ENCODE measurements at regions not wholly inside any gene's neighbourhood (a gene's known extent, or its start where the extent isn't known, plus 50 kb on each side); places are given as distances from the start of the nearest gene placed in this dataset.

- no peak for DNase-seq (ENCODE audit: low read depth)
Measured at GRCh38 chr13:58051807-58052375, 420.3 kb downstream of the PCDH17 start.

DNA sequence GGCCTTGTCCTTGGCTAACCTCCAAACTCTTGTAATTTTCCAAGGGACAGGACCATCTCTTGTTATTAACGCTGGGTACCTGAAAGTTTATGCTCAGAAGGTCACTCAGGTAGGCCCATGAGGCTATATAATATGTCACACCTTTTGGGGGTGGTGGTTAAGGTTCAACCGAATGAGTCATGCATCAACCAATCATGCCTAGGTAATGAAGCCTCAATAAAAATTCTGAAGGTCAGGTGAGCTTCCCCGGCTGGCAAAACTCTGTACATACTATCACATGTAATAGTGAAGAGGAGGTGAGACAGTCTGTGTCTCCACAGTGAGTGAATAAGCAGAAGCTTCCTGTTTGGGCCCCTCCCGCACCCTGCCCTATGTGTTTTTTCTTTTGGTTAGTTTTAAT is 424.9 kb downstream of the PCDH17 start:
- no peak for DNase-seq (ENCODE audit: low read depth)

DNA sequence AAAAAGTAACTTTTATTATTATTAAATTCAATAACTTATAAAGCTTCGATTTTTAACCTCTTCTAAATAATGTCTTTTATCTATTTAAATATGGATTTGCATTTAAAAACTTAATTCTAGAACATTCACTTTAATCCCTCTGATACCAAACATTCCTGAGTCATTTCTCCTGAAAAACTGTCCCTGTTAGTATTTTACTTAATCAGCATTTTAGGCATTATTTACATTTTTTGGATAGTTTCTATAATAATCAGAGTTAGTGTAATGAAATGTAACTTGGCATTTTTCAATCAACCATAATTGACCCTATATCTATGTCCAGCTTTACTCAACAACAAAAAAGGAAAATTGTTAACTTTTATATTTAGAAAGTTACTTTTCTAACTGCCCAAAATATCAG is 428.1 kb downstream of the PCDH17 start:
- no peak for DNase-seq (ENCODE audit: low read depth)

GRCh38 chr13:58080806-58081205 is 449.3 kb downstream of the PCDH17 start:
- DNase-seq (ENCODE audit: low read depth) = no peak

DNA sequence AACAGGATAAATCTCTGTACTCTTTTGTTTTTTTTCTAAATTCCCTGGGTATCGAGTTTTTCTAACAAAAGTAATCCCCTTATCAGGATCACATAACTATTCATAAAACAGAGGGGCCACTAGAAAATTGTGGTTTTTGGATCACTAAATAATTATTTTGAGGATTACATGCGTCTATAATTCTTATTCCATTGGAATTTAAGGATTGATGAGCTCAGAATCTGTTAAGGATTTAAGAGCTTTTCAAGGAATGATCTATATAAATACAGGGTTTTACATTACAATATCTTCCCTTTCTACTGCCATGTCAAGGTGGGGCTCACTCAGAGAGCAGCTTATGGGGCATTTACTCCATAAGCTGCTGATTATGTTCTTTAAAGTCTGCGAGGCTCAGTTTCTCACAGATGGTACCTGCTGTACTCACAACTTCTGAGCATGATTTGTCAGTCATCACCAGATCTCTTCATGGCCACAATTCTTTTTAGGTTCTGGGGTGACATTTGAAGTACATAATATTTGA is 449.8 kb downstream of the PCDH17 start:
- DNase-seq (ENCODE audit: low read depth) = no peak

- no peak for DNase-seq (ENCODE audit: low read depth)
Measured at GRCh38 chr13:58083064-58083463, 451.5 kb downstream of the PCDH17 start.

DNA sequence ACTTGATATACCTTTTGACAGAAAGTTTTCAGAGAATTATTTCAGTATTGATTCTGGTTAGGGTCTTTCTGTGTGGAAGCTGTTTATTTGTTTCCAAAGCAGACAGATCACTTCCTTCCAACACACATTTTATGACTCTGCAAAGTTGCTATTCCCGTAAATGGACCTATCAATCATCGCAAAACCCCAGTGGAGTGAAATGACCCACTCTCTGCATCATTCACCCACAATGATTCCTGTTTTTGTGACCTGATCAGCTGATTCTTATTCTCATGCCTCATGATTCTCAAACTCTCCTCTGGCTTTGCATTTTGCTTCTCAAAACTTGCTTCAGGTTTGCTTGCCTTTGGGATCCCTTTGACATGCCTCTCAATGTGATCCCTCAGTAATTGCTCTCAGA is 453.7 kb downstream of the PCDH17 start:
- DNase-seq (ENCODE audit: low read depth) = no peak

DNA sequence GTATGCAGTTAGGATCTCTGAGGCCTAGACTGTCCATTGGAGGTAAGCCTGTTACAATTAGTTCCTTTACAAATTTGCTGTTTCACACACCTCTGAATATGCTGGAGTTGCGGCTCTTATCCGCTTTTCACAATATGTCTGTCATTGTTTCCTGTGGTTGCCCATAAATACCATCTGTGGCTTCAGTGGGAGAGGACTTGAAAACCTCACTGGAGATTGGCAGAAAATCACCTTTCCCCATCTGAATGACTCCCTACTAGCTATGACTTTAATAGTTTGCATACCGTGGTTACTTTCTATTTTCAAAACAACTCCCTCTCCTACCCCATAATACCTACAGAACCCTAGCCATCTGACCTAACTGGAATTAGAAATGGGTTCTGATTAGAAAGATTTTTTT is 454.3 kb downstream of the PCDH17 start:
- no peak for DNase-seq (ENCODE audit: low read depth)

GRCh38 chr13:58087566-58087965 is 456.0 kb downstream of the PCDH17 start:
- DNase-seq (ENCODE audit: low read depth) = no peak

GRCh38 chr13:58093394-58093793 is 461.9 kb downstream of the PCDH17 start:
- DNase-seq (ENCODE audit: low read depth) = no peak

DNA sequence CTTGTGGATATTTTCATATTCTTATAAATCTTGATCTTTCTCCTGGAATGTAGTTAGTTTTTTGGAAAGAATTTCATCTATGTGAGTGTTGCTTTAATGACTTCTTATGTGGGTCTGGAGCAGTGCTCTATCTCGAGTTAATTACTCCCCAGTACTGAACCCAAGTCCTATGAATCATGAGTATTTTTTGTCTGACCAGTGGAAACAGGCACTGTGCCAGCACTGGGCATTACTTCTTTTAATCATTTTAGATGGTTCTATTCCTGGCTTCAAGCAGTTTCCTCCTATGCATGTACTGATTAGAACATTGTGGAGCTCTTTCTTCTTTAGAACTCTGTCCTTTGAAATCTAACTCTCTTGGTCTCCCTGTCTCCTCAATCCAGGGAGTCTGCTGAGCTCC is 466.3 kb downstream of the PCDH17 start:
- no peak for DNase-seq (ENCODE audit: low read depth)

- DNase-seq (ENCODE audit: low read depth) = no peak
Measured at GRCh38 chr13:58119351-58119750, 487.8 kb downstream of the PCDH17 start.

DNA sequence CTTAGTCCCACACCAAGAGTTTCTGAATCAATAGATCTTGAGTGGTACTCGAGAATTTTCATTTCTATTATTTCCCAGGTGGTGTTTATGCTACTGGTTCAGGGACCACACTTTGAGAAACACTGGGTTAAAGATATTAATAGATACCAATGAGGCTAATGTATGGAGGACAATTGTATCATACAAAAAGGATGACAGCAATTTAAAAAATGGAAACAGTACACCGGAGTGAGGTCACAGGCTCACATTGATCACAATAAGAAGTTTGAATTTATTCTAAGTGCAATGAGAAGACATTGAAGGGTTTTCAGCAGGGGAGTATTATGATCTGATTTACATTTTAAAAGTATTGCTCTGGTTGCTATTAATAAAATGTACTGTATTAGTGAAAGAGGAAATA is 488.3 kb downstream of the PCDH17 start:
- DNase-seq (ENCODE audit: low read depth) = no peak

DNA sequence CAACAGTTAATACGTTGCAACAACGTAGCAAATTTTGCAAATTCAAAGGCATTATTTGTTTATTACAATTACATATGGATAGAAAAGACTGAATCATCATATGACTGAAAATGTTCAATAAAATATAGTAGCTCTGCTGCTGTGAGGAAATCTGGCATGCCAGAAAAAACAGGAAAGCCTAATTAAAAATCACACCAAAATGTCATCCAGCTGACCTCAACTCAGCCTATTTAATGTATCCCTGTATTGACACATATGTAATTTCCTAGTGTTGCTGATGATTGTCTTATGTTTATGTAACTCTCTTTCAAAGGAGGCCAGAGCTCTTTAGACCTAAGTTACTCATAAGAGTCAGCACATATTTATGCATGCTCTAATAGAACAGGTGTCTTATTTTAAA is 495.0 kb downstream of the PCDH17 start:
- DNase-seq (ENCODE audit: low read depth) = no peak

GRCh38 chr13:58134012-58134411 is 502.5 kb downstream of the PCDH17 start:
- no peak for DNase-seq (ENCODE audit: low read depth)

DNA sequence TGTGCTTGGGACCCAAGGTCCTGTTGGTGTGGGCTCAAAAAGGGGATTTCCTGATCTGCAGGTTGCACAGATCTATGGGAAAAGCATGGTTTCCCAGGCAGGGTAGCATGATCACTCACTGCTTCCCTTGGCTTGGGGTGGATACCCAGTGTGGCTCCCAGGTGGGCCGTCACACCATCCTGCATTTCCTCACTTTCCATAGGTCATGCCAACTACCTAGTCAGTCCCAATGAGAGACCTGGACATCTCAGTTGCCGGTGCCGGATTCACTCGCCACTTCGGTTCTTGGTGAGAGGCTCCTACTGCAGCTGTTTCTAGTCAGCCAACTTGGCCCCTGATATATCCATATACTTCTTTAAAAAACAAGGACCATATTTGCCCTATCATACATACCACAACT is 503.0 kb downstream of the PCDH17 start:
- no peak for DNase-seq (ENCODE audit: low read depth)

DNA sequence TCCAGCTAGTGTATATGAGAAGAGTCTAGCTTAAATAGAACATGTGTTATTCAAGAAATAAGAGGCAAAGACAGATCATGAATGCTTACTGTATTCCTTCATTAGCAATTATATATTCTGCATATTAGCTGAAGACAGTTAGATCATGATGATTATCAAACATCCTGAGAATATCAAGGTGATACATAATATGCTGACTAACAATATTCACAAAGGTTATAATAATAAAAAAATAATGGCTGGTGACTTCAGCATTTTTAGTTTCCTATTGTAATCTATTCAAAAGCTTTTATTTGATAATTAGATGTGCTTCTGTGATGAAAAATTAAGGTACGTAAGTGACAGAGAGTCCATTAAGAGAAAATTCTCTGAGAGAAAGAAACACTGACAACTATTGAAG is 511.4 kb downstream of the PCDH17 start:
- no peak for DNase-seq (ENCODE audit: low read depth)

DNA sequence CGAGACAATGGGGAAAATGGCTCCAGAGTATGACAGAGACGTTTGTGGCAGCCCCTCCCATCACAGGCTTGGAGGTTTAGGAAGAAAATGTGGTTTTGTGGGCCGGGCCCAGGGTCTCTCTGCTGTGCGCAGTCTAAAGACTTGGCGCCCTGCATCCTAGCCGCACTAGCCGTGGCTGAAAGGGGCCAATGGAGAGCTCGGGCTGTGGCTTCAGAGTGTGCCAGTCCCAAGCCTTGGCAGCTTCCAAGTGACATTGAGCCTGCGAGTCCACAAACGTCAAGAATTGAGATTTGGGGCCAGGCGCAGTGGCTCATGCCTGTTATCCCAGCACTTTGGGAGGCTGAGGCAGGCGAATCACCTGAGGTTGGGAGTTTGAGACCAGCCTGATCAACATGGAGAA is 513.1 kb downstream of the PCDH17 start:
- no peak for DNase-seq (ENCODE audit: low read depth)

DNA sequence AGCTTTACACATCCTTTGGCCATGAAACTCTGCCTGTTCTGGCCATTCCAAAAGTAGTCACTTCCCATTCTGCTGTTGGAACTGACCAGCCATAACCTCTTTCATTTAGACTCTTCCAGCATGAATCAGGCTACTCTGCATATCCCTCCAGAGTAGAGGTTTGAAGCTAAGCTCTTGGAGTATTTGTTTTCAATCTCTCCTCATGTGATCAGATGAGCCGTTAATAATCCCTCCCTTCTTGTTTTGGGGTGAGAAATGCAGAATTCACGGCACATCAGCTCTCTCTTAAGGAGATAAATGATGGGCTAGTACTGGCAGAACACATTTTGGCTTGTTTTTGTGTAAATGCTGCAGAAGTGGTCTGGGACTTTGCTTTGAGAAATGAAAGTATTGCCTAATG is 519.9 kb downstream of the PCDH17 start:
- no peak for DNase-seq (ENCODE audit: low read depth)

- DNase-seq (ENCODE audit: low read depth) = no peak
Measured at GRCh38 chr13:58160980-58161379, 529.4 kb downstream of the PCDH17 start.

- no peak for DNase-seq (ENCODE audit: low read depth)
Measured at GRCh38 chr13:58165617-58166016, 534.1 kb downstream of the PCDH17 start.

DNA sequence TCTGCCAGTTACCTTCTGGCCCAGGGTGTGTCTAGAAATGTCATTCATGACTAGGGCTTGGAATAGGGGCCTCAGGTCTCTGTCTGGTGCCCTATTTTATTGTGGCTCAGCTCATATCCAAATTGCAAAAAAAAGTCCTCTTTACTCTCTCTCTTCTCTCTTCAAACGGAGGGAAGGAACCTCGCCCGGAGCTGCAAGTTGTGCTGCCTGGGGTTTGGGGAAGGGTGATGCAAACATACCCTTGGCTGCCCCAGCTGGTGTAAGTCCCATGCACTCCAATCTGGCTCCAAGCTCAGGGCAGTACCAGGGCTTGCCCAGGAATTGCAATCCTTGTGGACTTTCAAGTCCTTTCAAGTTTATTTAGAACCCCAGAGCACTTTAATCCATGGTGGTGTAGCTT is 549.6 kb downstream of the PCDH17 start:
- no peak for DNase-seq (ENCODE audit: low read depth)

- no peak for DNase-seq (ENCODE audit: low read depth)
Measured at GRCh38 chr13:58187881-58188280, 556.3 kb downstream of the PCDH17 start.

- DNase-seq (ENCODE audit: low read depth) = no peak
Measured at GRCh38 chr13:58190577-58190976, 559.0 kb downstream of the PCDH17 start.

GRCh38 chr13:58191754-58192153 is 560.2 kb downstream of the PCDH17 start:
- DNase-seq (ENCODE audit: low read depth) = no peak

Measured in stimulated activated CD8-positive, alpha-beta memory T cell treated with anti-CD3 and anti-CD28 coated beads, Interleukin-12 subunit alpha, Interleukin-12 subunit beta, amount 100 ng/mL, for 1 hour (primary cell).